GM21717 (cell line): ENCODE measurements at regions not wholly inside any gene's neighbourhood (a gene's known extent, or its start where the extent isn't known, plus 50 kb on each side); places are given as distances from the start of the nearest gene placed in this dataset.

Experiments
- ATAC-seq: cut with Tn5 transposase; IDR thresholded peaks from one replicate; pipeline ENCODE4 v1.9.1; 2021; ENCODE audit warnings: mild to moderate bottlenecking, moderate library complexity; ENCODE audit not compliant: unreplicated experiment

- no peak for ATAC-seq
Observed at GRCh38 chr6:71395731-71396409, 107.3 kb downstream of the OGFRL1 start.

DNA sequence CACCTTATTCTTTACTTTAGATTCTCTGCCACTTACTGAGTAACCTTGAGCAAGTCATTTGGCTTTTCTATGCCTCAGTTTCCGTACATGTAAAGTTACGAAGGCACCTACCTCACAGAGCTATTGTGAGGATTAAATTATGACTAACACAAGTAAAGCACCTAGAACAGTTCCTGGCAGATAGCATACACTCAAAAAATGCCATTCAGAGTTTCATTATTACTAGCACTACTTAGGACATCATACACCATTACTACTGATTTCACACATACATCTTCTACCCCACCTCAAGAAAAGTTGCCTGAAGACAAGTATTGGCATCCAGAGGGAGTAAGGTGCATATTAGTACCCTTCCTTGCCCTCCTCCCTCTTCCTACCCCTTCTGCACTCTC, 107.8 kb downstream of the OGFRL1 start:
- ATAC-seq, result peak; percentile 96

DNA sequence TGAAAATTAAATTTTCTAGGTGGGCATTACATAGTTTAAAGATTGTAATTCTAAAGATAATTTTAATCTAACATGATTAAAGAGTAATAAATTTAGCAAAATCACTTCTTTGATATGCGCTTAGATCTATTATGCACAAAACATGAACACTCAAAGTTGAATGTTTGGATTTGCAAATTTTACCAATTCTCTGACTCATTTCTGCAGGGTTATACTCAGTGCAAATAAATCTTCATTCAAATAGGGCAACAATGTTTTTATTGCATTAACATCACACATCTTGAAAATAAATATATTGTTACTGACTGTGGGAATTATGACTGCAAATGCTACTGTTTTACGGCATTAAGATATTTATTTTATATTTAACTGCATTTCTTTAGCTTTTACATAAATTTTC, 110.7 kb downstream of the OGFRL1 start:
- ATAC-seq, result no peak

DNA sequence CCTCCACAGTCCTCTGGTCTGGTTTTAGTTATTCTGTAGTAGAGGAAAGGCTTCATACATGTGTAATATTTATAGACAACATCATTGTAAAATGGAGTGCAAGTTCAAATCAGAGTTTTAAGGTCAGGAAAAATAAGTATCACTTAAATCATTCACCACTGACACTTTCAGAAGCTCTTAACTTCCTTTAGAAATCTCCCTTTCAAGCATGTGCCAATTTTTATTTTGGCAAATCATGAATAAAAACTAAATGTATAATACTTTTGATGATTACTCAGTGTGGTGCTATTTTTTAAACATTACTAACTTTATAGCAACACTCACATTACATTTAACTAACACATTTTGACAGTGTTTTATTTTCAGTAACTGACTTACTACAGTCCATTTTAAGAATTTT, 112.2 kb downstream of the OGFRL1 start:
- ATAC-seq, result no peak

- no peak for ATAC-seq
Observed at GRCh38 chr6:71402096-71402495, 113.5 kb downstream of the OGFRL1 start.

- ATAC-seq, result no peak
Observed at GRCh38 chr6:71403422-71404134, 115.0 kb downstream of the OGFRL1 start.

- ATAC-seq, result no peak
Observed at GRCh38 chr6:71404145-71404966, 115.7 kb downstream of the OGFRL1 start.

GRCh38 chr6:71404967-71405278, 116.3 kb downstream of the OGFRL1 start:
- ATAC-seq, result no peak

GRCh38 chr6:71405416-71405815, 116.8 kb downstream of the OGFRL1 start:
- no peak for ATAC-seq

DNA sequence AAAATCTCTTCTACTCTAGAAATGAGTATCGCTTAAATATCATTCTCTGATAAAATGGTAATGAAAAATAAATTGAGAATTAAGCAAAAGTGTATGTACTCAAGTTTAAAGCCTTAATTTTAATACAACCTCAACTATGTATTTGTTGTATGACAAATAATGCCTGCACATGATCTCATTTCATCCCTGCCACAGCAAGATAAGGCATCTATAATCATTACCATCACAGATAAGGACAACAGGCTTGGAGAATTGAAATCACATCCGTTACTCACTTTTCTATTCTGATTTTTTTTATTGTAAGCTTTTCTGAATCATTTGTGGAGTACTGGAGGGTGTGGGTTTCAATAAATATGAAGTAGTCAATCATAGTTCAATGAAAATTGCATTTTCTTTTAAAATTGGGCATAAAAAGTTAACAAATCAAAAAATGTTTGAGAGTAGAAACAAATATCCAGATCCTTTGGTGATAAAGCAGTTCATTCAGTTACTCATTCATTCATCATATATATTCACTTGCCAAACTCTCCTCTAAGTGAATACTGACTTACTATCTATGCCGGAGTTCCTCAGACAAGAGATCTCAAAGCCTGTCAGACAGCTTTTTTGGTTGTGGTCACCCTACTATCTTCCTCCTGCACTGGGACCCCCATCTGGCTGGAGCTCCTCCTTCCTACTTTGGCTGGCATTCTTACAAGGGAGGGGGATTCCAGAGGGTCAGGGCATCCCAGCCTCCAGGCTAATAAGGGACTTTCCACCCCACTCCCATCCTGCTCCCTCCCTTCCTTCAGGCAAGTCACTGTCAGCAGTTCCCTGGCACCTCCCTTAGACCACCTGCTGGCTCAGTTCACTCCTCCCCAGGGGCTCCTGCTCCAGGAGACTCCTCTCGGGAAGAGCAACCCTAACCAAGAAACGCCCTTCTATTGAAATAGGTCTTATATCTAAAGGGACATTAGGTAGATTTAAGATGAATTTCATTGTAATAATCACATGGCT, 118.6 kb downstream of the OGFRL1 start:
- ATAC-seq, result no peak

DNA sequence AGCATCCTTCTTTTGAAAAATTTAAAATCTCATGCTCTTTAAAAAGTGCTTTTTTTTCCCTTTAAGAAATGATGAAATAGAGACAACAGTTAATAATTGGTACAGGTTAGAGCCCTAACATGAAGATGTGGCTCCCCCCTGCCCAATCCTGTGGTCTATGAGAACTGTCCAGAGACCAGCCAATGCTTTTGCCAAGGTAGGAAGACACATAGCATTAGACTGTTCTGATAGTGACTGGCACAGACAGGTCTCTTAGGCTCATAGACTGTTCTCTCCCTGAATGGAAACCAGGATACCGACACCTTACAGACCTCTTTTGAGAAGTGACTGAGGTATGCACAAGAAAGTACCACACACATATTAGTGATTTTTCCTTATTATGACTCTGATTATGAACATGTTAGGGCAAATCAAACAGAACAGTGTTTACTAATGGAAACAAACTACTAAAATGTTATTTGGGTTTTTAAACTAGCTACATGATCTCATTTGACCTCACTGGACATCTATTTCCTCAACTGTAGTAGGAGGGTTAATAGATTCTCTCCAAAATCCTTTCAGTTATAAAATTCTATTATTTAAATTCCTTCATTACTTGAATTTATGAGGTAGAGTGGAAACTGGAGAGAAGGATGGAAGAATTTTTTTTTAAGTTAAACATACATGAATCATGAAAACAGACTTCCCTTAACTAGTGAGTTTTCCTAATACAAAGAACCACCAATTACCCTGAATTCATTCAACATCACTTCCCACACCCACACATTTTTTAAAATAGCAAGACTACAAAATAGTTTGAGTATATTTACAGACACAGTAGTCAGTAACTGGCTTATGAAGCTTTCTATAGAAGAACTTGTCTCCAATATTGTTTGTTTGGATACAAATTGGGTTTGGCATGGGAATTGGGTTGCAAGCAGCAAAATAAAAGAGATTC, 120.4 kb downstream of the OGFRL1 start:
- no peak for ATAC-seq

DNA sequence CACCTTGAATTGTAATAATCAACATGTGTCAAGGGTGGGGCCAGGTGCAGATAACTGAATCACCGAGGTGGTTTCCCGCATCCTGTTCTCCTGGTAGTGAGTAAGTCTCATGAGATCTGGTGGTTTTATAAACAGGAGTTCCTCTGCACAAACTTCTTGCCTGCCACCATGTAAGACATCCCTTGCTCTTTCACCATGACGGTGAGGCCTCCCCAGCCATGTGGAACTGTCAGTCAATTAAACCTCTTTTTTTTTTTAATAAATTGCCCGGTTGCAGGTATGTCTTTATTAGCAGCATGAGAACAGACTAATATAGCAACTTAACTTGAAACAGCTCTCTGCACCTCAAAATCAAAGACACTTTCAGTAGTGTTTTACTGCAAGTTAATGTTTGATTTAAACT, 121.6 kb downstream of the OGFRL1 start:
- no peak for ATAC-seq

DNA sequence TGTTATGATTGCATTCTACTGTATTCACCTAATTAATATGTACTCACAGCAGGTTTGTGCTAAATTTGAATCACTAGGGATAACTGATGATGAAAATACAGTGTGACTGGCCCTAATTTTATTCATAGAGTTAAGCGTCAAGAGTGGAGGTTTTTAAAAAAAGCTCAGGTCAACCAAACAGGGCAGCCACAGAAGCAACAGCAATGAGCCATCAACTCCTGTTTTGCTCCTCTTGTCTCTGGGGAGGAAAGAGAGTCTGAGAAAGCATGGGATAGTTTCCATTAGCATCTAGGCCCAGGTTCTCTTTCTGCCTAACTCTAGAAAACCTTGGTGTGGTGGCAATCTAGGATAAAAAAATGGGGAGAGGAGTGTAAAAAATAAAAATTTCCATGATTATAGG, 122.1 kb downstream of the OGFRL1 start:
- no peak for ATAC-seq

DNA sequence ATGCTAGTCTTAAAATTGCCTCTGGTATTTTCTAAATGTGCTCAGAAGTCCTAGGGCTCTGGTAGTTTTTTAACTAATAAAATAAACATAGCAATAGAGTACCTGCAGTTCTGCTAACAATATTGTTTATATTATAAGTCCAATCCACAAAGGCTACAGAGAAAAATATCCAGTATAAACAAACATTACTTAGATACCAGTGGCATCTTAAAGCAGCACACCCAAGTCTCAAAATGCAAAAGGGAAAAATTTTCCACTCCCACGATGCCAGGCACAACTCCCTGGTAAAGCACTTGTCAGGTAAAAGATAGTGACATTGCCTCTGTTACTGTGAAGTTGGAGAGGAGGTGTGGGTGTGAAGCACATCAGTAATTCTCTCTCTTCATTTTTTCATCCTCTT, 123.3 kb downstream of the OGFRL1 start:
- no peak for ATAC-seq

DNA sequence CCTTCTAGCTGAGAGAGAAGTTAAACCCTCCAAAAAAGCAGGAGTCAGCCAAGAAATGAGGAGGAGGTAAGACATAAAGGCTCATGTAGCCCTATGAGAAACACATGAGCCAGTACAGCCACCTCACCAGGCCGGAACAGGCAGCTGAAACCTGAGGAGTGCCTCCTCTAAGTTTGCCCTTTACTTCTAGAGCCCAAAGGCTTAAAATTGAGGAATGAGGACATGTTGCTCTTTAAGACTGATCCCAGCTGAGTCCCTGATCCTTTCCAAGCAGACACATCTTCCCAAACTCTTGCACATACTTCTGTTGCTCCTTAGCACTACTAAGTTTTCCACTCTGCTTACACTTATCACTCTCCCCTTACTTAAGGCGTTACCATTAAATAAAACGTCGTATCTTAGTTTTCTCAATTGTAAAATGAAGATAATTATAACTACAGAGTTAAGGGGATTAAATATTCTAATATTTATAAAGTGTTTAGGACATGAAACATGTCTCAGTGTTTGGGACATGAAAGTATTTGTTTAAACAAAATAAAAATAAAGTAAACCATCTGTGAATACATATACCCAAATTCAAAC, 124.0 kb downstream of the OGFRL1 start:
- ATAC-seq, result no peak

DNA sequence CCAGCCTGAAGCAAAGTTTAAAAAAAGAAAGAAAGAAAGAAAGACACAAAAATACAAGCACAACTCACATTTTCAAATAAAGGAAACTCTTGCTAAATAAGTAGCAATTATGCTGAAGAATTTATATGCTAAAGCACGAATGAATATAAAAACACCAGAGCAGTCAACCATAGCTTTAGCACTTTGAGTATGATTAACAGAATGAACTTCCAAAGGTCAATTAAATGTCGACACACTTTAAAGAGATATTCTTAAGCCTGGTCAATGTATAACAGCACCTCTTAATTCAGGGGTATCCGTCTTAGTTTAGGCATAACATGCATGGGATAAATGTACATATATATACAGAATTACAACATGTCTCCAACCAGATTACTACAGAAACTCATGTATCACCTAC, 125.9 kb downstream of the OGFRL1 start:
- ATAC-seq, result no peak

DNA sequence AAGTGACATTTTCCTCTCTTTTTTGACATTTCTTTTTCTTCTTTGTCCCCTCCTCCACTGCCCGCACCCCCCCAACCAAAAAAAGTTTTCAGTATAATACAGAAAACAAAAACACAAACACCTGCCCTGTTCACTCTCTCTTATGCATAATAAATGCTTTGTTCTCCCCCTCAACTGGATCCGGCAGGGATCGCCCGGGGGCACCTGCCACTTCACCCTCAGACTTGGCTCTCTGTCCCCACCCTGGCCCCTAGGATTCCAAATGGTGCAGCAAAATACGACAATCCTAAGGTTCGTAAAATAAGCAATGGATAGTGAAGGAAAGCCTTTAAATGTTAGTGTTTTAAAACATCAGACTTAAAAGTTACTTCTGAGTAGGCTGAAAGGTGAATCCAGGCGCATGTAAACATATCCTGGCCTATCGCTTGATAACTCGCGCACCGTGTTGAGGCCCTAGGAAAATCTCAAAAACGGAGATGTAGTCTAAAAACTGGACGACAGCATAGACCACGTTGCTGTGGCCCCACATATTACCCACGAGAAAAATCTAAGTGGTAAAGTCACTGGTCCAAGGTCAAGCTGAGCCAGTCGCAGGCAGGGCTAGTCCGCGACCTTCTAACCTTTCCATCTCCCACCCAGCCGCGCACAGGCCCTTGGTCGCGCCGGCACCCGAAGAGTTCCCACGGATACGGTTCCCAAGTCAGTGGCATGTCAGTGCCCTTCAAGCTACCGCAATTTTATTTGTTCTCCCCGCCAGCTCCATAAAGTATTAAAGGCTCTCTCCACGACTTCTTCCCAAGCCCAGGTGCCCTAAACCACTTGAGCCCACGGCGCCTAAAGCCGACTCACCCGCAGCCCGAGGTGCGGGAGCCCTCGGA, 130.8 kb downstream of the OGFRL1 start:
- no peak for ATAC-seq

- no peak for ATAC-seq
Observed at GRCh38 chr6:71420095-71420692, 131.6 kb downstream of the OGFRL1 start.
